ENCODE measurements at regions not wholly inside any gene's neighbourhood (a gene's known extent, or its start where the extent isn't known, plus 50 kb on each side); places are given as distances from the start of the nearest gene placed in this dataset.

DNA sequence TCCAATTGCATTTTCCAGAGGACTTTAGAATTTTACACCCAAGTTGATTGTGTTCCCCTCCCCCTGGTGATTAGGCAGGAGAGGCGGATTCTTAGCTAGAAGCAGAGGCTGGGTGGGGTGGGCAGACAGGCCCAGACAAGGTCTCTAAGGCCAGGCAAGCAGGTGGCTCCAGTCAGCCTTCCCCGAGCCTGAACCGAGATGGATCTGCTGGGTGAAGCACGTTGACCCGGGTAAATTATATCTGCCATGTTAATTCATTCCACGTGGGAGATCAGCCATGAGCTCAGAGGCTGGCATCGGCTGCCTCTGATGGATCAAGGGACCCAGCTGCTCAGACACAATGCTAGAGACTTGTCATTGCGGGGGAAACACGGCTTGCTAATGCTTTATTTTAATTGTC is 159.5 kb upstream of the MAFB start:
- TF ChIP-seq, protein P1, sequence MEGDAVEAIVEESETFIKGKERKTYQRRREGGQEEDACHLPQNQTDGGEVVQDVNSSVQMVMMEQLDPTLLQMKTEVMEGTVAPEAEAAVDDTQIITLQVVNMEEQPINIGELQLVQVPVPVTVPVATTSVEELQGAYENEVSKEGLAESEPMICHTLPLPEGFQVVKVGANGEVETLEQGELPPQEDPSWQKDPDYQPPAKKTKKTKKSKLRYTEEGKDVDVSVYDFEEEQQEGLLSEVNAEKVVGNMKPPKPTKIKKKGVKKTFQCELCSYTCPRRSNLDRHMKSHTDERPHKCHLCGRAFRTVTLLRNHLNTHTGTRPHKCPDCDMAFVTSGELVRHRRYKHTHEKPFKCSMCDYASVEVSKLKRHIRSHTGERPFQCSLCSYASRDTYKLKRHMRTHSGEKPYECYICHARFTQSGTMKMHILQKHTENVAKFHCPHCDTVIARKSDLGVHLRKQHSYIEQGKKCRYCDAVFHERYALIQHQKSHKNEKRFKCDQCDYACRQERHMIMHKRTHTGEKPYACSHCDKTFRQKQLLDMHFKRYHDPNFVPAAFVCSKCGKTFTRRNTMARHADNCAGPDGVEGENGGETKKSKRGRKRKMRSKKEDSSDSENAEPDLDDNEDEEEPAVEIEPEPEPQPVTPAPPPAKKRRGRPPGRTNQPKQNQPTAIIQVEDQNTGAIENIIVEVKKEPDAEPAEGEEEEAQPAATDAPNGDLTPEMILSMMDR (conservative IDR thresholded peaks at IDR 0.05; ENCODE audit: low read depth, low read length) = no peak
- TF ChIP-seq EZH2 (IDR thresholded peaks at IDR 0.05; ENCODE audit: low read length, unreplicated experiment) (no peak), EZH2phosphoT487 (IDR thresholded peaks at IDR 0.05; ENCODE audit: borderline replicate concordance, low read length) (no peak)
